Esophagus squamous epithelium (tissue), 5 donors: ENCODE measurements at regions not wholly inside any gene's neighbourhood (a gene's known extent, or its start where the extent isn't known, plus 50 kb on each side); places are given as distances from the start of the nearest gene placed in this dataset.

ENCODE experiments used
- DNase-seq: peaks from one replicate; lab custom pipeline; 2025; lab: John Stamatoyannopoulos, UW
- H3K27ac ChIP-seq, 4 donors: fragments of 200-600 bp; sonication (generic); one replicate each; pipeline ENCODE4 v1.5.1; 2016 to 2019; ENCODE audit warnings: mild to moderate bottlenecking in 1 of 4
- H3K27me3 ChIP-seq, 4 donors: fragments of 200-600 bp; sonication (generic); 1 replicate in 3 of 4; 2 replicates in 1 of 4; pipeline versions ENCODE4 v1.5.1 to v1.6.0; 2017 to 2021; ENCODE audit warnings: antibody characterized with exemption in 1 of 4
- H3K36me3 ChIP-seq, 3 donors: fragments of 200-600 bp; sonication (generic); one replicate each; pipeline ENCODE4 v1.5.1; 2016 to 2019
- H3K4me1 ChIP-seq, 3 donors: fragments of 200-600 bp; sonication (generic); one replicate each; pipeline ENCODE4 v1.5.1; 2017 to 2019
- H3K4me3 ChIP-seq, 4 donors: fragments of 200-600 bp; sonication (generic); 1 replicate in 3 of 4; 2 replicates in 1 of 4; pipeline ENCODE4 v1.5.1; 2016 to 2019; ENCODE audit warnings: mild to moderate bottlenecking in 2 of 4, moderate library complexity in 1 of 4
- H3K9me3 ChIP-seq, 3 donors: fragments of 200-600 bp; sonication (generic); one replicate each; pipeline ENCODE4 v1.5.1; 2016 to 2019
- POLR2A ChIP-seq, 4 donors: fragments of 450-650 bp; IDR thresholded peaks; one replicate each; pipeline ENCODE4 v1.6.1; 2017; ENCODE audit warnings: antibody characterized with exemption in 4 of 4, mild to moderate bottlenecking in 4 of 4, moderate library complexity in 3 of 4
- WGBS, 2 donors: methylation state at CpG; one replicate each; pipeline ENCODE4 v1.1.5; 2018; 5-methylcytosine and 5-hydroxymethylcytosine counted together
- intact Hi-C: fragments of 100-400 bp; cut with DNase I; formaldehyde crosslinking; loops from one replicate; pipeline ENCODE4 v1.15.0; 2022
- TF ChIP-seq, protein P1 (sequence below), 6 experiments: fragments of 450-650 bp in 4 of 6; fragments of 200-600 bp in 2 of 6; sonication (generic) in 2 of 6; IDR thresholded peaks; one replicate each; pipeline ENCODE4 v1.5.1; 2016 to 2019; ENCODE audit warnings: antibody characterized with exemption in 6 of 6, mild to moderate bottlenecking in 4 of 6, moderate library complexity in 4 of 6
- donor health status: DM: yes; HTN: yes; CAD: no.

DNA sequence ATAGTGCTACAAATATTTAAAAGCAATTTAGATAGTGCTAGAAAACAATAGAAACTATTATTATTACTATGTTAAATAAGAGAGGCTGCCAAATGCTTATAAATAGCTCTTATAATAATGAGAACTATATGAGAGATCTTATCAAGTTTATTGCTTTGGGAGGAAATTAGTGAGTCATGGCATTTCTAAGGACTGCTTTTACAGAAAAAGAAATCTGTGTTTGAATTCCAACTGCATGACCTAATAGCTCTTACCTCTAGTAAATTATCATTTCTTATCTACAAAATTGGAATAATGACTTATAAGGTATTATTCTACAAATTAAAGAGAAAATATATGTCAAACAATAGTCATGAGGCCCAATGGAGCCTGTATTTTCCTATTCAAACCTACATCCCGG is 177.2 kb downstream of the GABRG1 start:
- intact Hi-C loops = no loop called here
- 67% methylated on average over 1 of the region's 1 CpG; no CpG with 5 or more reads in 1 of the 2 donors for WGBS, 2 donors
- TF ChIP-seq POLR2A (IDR thresholded peaks at IDR 0.05) = no peak
- TF ChIP-seq, protein P1, sequence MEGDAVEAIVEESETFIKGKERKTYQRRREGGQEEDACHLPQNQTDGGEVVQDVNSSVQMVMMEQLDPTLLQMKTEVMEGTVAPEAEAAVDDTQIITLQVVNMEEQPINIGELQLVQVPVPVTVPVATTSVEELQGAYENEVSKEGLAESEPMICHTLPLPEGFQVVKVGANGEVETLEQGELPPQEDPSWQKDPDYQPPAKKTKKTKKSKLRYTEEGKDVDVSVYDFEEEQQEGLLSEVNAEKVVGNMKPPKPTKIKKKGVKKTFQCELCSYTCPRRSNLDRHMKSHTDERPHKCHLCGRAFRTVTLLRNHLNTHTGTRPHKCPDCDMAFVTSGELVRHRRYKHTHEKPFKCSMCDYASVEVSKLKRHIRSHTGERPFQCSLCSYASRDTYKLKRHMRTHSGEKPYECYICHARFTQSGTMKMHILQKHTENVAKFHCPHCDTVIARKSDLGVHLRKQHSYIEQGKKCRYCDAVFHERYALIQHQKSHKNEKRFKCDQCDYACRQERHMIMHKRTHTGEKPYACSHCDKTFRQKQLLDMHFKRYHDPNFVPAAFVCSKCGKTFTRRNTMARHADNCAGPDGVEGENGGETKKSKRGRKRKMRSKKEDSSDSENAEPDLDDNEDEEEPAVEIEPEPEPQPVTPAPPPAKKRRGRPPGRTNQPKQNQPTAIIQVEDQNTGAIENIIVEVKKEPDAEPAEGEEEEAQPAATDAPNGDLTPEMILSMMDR (IDR thresholded peaks at IDR 0.05) = no peak

DNA sequence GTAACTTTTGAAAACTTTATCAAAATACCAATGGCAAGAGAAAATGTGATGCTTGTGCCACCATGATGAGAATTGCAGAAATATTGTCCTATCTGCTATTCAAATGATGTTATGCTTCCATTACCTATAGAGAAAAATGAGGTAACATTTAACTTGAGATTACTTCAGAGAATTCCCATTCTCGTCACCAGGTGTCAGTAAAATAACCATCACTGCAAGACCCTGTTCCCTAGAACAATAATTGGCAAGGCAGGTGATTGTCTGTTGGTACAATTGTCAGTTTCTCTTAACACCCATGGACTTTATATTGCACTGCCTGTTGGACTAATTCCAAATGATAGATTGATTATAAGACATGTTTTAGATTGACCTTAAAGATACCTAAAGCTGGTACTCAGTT is 179.9 kb downstream of the GABRG1 start:
- Histone ChIP-seq H3K36me3 (no peaks in the 10 kb centered on the region), H3K4me3 (no peak overlapping the region), H3K27ac (no peak overlapping the region), H3K4me1 (no peaks in the 10 kb centered on the region), H3K27me3 (no peaks in the 10 kb centered on the region), H3K9me3 (no peaks in the 10 kb centered on the region)
- intact Hi-C loops = no loop called here
- 71 to 73% methylated on average over 1 of the region's 1 CpG for WGBS, 2 donors
- DNase-seq = no peak
- TF ChIP-seq POLR2A (IDR thresholded peaks at IDR 0.05) = no peak
- TF ChIP-seq, protein P1 (IDR thresholded peaks at IDR 0.05) = no peak

More for the DNA sequence above, 177.2 kb downstream of the GABRG1 start:
- Histone ChIP-seq H3K36me3 (no peaks in the 10 kb centered on the region), H3K4me1 (no peaks in the 10 kb centered on the region), H3K27ac (no peak overlapping the region), H3K27me3 (no peaks in the 10 kb centered on the region), H3K9me3 (no peaks in the 10 kb centered on the region), H3K4me3 (no peak overlapping the region)
- DNase-seq = no peak

DNA sequence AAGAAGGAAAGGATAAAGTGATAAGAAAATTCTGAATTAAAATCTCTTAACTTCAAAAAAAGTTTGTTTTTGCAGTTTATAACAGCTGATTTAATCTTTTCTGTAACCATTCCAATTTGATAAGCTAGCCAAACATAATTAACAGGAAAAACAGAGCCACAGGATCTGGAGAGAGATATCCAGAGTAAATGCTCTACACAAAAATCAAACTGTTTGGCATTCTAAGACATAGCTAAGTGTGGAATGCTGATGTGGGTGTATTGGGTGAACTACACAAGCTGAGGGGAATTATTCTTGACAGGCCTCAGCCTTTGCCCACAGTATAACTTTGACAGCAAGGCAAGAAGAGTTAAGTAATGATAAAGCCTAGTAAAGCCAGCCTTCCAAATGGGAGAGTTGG is 184.8 kb downstream of the GABRG1 start:
- Histone ChIP-seq H3K36me3 (no peaks in the 10 kb centered on the region), H3K27me3 (no peaks in the 10 kb centered on the region), H3K4me3 (no peak overlapping the region), H3K27ac (no peak overlapping the region), H3K9me3 (no peaks in the 10 kb centered on the region), H3K4me1 (no peaks in the 10 kb centered on the region)
- no peak for DNase-seq
- TF ChIP-seq, protein P1 (IDR thresholded peaks at IDR 0.05) = no peak
- no peak for TF ChIP-seq POLR2A (IDR thresholded peaks at IDR 0.05)
- intact Hi-C loops = no loop called here

DNA sequence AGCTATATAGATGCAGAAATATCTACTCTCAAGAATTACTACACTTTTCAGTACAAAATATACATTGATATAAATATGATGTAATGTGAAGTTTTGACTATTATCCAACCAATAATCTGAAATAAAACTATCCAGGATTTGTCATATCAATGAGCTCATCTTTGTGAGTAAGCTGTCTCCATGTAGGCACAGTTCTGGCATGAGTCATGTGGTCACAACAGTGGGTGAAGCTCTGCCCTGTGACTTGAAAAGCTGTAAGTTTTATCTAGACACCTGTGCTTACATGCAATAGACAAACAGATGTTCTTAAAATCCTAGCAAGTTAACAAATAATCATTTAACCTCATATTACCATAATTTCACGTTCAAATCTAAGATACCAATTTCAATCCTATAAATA is 192.7 kb downstream of the GABRG1 start:
- 67 to 79% methylated on average over 1 of the region's 1 CpG for WGBS, 2 donors

DNA sequence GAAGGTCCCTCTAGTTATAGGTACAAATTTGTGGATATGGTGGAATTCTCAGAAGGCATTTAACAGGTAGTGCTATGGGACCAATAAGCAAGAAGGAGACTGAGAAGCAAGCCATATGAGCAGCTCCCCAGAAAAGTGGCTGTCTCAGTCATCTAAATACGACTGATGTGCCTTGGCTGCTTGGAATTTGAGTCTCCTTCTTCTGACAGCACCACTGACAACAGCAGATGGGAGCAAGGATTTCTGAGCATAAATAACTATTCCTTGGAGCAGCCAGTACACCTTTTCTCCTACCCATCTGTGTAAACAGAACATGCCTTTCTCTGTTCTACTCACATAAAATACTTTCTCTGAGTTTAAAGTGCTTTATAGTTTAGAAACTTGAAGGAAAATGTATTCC is 196.2 kb downstream of the GABRG1 start:
- Histone ChIP-seq H3K36me3 (no peaks in the 10 kb centered on the region), H3K9me3 (no peaks in the 10 kb centered on the region), H3K4me1 (no peaks in the 10 kb centered on the region), H3K27ac (no peak overlapping the region), H3K4me3 (no peak overlapping the region), H3K27me3 (no peaks in the 10 kb centered on the region)
- TF ChIP-seq POLR2A (IDR thresholded peaks at IDR 0.05) = no peak
- TF ChIP-seq, protein P1 (IDR thresholded peaks at IDR 0.05) = no peak
- no peak for DNase-seq
- intact Hi-C loops = no loop called here
- 14 to 43% methylated on average over 1 of the region's 1 CpG for WGBS, 2 donors

More for the DNA sequence above, 192.7 kb downstream of the GABRG1 start:
- no peak for DNase-seq
- Histone ChIP-seq H3K27me3 (no peaks in the 10 kb centered on the region), H3K4me3 (no peak overlapping the region), H3K4me1 (no peaks in the 10 kb centered on the region), H3K9me3 (no peaks in the 10 kb centered on the region), H3K27ac (no peak overlapping the region), H3K36me3 (no peaks in the 10 kb centered on the region)
- TF ChIP-seq POLR2A (IDR thresholded peaks at IDR 0.05) = no peak
- TF ChIP-seq, protein P1 (IDR thresholded peaks at IDR 0.05) = no peak
- intact Hi-C loops = no loop called here
